ENCODE measurements at regions not wholly inside any gene's neighbourhood (a gene's known extent, or its start where the extent isn't known, plus 50 kb on each side); places are given as distances from the start of the nearest gene placed in this dataset.

GRCh38 chr1:81587426-81587825, 213.3 kb upstream of the ADGRL2 start:
- Histone ChIP-seq H3K27me3 (ENCODE audit: control insufficient read depth, insufficient read depth, low read length) (no peaks in the 10 kb centered on the region), H3K9ac (ENCODE audit: low read length in 3 of 3) (no peak overlapping the region), H3K4me3 (ENCODE audit: low read length in 3 of 3) (no peak overlapping the region), H3K4me1 (ENCODE audit: control insufficient read depth in 2 of 3, insufficient read depth in 2 of 3, low read depth in 1 of 3, low read length in 3 of 3) (peaks cover 0 to 3% (median 0%) of the 10 kb centered on the region in 3 donors), H3K9me3 (ENCODE audit: control insufficient read depth in 2 of 3, insufficient read depth in 1 of 3, low read length in 3 of 3) (no peaks in the 10 kb centered on the region), H3K27ac (ENCODE audit: low read depth in 2 of 2, low read length in 2 of 2) (no peak overlapping the region), H3K36me3 (ENCODE audit: control insufficient read depth in 2 of 3, insufficient read depth in 3 of 3, low read length in 3 of 3) (no peaks in the 10 kb centered on the region)
- no peak for FAIRE-seq
- intact Hi-C loops (cut with DNase I) = no loop called here
- no peak for TF ChIP-seq CTCF (IDR thresholded peaks at IDR 0.05; ENCODE audit: borderline replicate concordance, extremely low read depth, insufficient read depth)
- no peak for DNase-seq

- no peak for TF ChIP-seq CTCF (IDR thresholded peaks at IDR 0.05; ENCODE audit: borderline replicate concordance, extremely low read depth, insufficient read depth)
- H3K27ac ChIP-seq (ENCODE audit: low read depth in 2 of 2, low read length in 2 of 2) = no peak overlapping the region
- DNase-seq (peak in 2 of 5 donors; percentile 14 to 38), FAIRE-seq (no peak)
- H3K36me3 ChIP-seq (ENCODE audit: control insufficient read depth in 2 of 3, insufficient read depth in 3 of 3, low read length in 3 of 3) = no peaks in the 10 kb centered on the region
- H3K4me3 ChIP-seq (ENCODE audit: low read length in 3 of 3) = no peak overlapping the region
- intact Hi-C loops (cut with DNase I) = no loop called here
- H3K27me3 ChIP-seq (ENCODE audit: control insufficient read depth, insufficient read depth, low read length) = no peaks in the 10 kb centered on the region
- no peaks in the 10 kb centered on the region for H3K9me3 ChIP-seq (ENCODE audit: control insufficient read depth in 2 of 3, insufficient read depth in 1 of 3, low read length in 3 of 3)
- peaks cover 0 to 3% (median 0%) of the 10 kb centered on the region in 3 donors for H3K4me1 ChIP-seq (ENCODE audit: control insufficient read depth in 2 of 3, insufficient read depth in 2 of 3, low read depth in 1 of 3, low read length in 3 of 3)
- H3K9ac ChIP-seq (ENCODE audit: low read length in 3 of 3) = no peak overlapping the region
Measured at GRCh38 chr1:81585371-81585770, 215.4 kb upstream of the ADGRL2 start.

GRCh38 chr1:81584398-81584797, 216.3 kb upstream of the ADGRL2 start:
- no peak overlapping the region for H3K27ac ChIP-seq (ENCODE audit: low read depth in 2 of 2, low read length in 2 of 2)
- no peak for FAIRE-seq

More at GRCh38 chr1:81584398-81584797, 216.3 kb upstream of the ADGRL2 start:
- DNase-seq = peak in 2 of 5 donors; percentile 15 to 36
- intact Hi-C loops (cut with DNase I) = no loop called here
- Histone ChIP-seq H3K27me3 (ENCODE audit: control insufficient read depth, insufficient read depth, low read length) (no peaks in the 10 kb centered on the region), H3K9ac (ENCODE audit: low read length in 3 of 3) (no peak overlapping the region), H3K9me3 (ENCODE audit: control insufficient read depth in 2 of 3, insufficient read depth in 1 of 3, low read length in 3 of 3) (no peaks in the 10 kb centered on the region), H3K4me3 (ENCODE audit: low read length in 3 of 3) (no peak overlapping the region), H3K4me1 (ENCODE audit: control insufficient read depth in 2 of 3, insufficient read depth in 2 of 3, low read depth in 1 of 3, low read length in 3 of 3) (peaks cover 0 to 3% (median 0%) of the 10 kb centered on the region in 3 donors), H3K36me3 (ENCODE audit: control insufficient read depth in 2 of 3, insufficient read depth in 3 of 3, low read length in 3 of 3) (no peaks in the 10 kb centered on the region)
- no peak for TF ChIP-seq CTCF (IDR thresholded peaks at IDR 0.05; ENCODE audit: borderline replicate concordance, extremely low read depth, insufficient read depth)

Measured in kidney (tissue), 13 donors.